Astrocyte (in vitro differentiated cells and primary cell): ENCODE measurements at regions not wholly inside any gene's neighbourhood (a gene's known extent, or its start where the extent isn't known, plus 50 kb on each side); places are given as distances from the start of the nearest gene placed in this dataset.
"Not testable (repeated sequence)": the region's sequence is repeated elsewhere in the genome, so short reads cannot be mapped to it uniquely, and the experiment has no call there.

ENCODE experiments used
- DNase-seq: peaks from one replicate; pipeline ENCODE4 v3.0.0-alpha.2; 2010; ENCODE audit warnings: low read depth
- FAIRE-seq: peaks from 2 replicates; lab custom pipeline; 2011; peaks lifted over from hg19 to GRCh38; lab: Jason Lieb, UNC
- H2AFZ ChIP-seq: 2 replicates; pipeline ENCODE4 v1.6.0; 2012; ENCODE audit warnings: low read depth, low read length, inconsistent platforms
- H3K27ac ChIP-seq: 2 replicates; pipeline ENCODE4 v1.5.1; 2011; ENCODE audit warnings: low read depth, low read length, inconsistent platforms
- H3K27me3 ChIP-seq: 2 replicates; pipeline ENCODE4 v1.6.0; 2011; ENCODE audit warnings: low read length, inconsistent platforms; ENCODE audit not compliant: insufficient read depth
- H3K36me3 ChIP-seq: 2 replicates; pipeline ENCODE4 v1.5.1; 2011; ENCODE audit warnings: low read length, inconsistent platforms; ENCODE audit not compliant: insufficient read depth
- H3K4me1 ChIP-seq: 2 replicates; pipeline ENCODE4 v1.5.1; 2011; ENCODE audit warnings: low read length, inconsistent platforms; ENCODE audit not compliant: insufficient read depth
- H3K4me2 ChIP-seq: 2 replicates; pipeline ENCODE4 v1.6.0; 2012; ENCODE audit warnings: low read length, inconsistent platforms
- H3K4me3 ChIP-seq: 2 replicates; pipeline ENCODE4 v1.5.1; 2011; ENCODE audit warnings: low read depth, mild to moderate bottlenecking, low read length, inconsistent platforms; ENCODE audit not compliant: insufficient read depth
- H3K79me2 ChIP-seq: 2 replicates; pipeline ENCODE4 v1.6.0; 2012; ENCODE audit warnings: mild to moderate bottlenecking, low read length, inconsistent platforms; ENCODE audit not compliant: insufficient read depth
- H3K9ac ChIP-seq: 2 replicates; pipeline ENCODE4 v1.6.0; 2012; ENCODE audit warnings: mild to moderate bottlenecking, low read length, inconsistent platforms
- H3K9me3 ChIP-seq: 2 replicates; pipeline ENCODE4 v1.5.1; 2012; ENCODE audit warnings: low read depth, mild to moderate bottlenecking, low read length, inconsistent platforms; ENCODE audit not compliant: insufficient read depth
- H4K20me1 ChIP-seq: 2 replicates; pipeline ENCODE4 v1.6.0; 2012; ENCODE audit warnings: low read length, inconsistent platforms; ENCODE audit not compliant: insufficient read depth
- H3K27ac Mint-ChIP-seq: one replicate; pipeline ENCODE4 v1.8.0; 2021; ENCODE audit warnings: mild to moderate bottlenecking, mixed read lengths; ENCODE audit not compliant: unreplicated experiment
- H3K27me3 Mint-ChIP-seq: one replicate; pipeline ENCODE4 v1.8.0; 2021; ENCODE audit warnings: low read depth, mixed read lengths; ENCODE audit not compliant: unreplicated experiment
- H3K36me3 Mint-ChIP-seq: one replicate; pipeline ENCODE4 v1.8.0; 2021; ENCODE audit warnings: low read depth, mixed read lengths; ENCODE audit not compliant: unreplicated experiment
- H3K4me1 Mint-ChIP-seq: one replicate; pipeline ENCODE4 v1.8.0; 2021; ENCODE audit warnings: low read depth, mixed read lengths; ENCODE audit not compliant: unreplicated experiment
- H3K4me3 Mint-ChIP-seq: one replicate; pipeline ENCODE4 v1.8.0; 2021; ENCODE audit warnings: mild to moderate bottlenecking, moderate library complexity, mixed read lengths; ENCODE audit not compliant: unreplicated experiment
- H3K9me3 Mint-ChIP-seq: one replicate; pipeline ENCODE4 v1.8.0; 2021; ENCODE audit warnings: mild to moderate bottlenecking, mixed read lengths; ENCODE audit not compliant: unreplicated experiment
- CTCF ChIP-seq: IDR thresholded peaks from 2 replicates; pipeline ENCODE4 v1.5.1; 2011; ENCODE audit warnings: low read depth, mild to moderate bottlenecking, inconsistent platforms, low read length, moderate library complexity; ENCODE audit not compliant: insufficient read depth
- EZH2 ChIP-seq: IDR thresholded peaks from 2 replicates; pipeline ENCODE4 v1.6.1; 2012; ENCODE audit warnings: mild to moderate bottlenecking, low read length, inconsistent platforms; ENCODE audit not compliant: insufficient read depth

- Histone ChIP-seq H2AFZ (no peak overlapping the region), H3K27ac (no peak overlapping the region), H3K9me3 (peaks cover 5% of the 10 kb centered on the region), H4K20me1 (no peaks in the 10 kb centered on the region), H3K9ac (no peak overlapping the region), H3K36me3 (no peaks in the 10 kb centered on the region), H3K79me2 (no peaks in the 10 kb centered on the region), H3K27me3 (no peaks in the 10 kb centered on the region), H3K4me2 (no peak overlapping the region), H3K4me1 (no peaks in the 10 kb centered on the region), H3K4me3 (no peak overlapping the region)
- no peak overlapping the region for H3K4me3 Mint-ChIP-seq
- DNase-seq (no peak), FAIRE-seq (no peak)
- H3K9me3 Mint-ChIP-seq = peaks cover 12% of the 10 kb centered on the region
- no peaks in the 10 kb centered on the region for H3K4me1 Mint-ChIP-seq
- H3K27ac Mint-ChIP-seq = no peak overlapping the region
- H3K27me3 Mint-ChIP-seq = peaks cover 2% of the 10 kb centered on the region
- H3K36me3 Mint-ChIP-seq = peaks cover 6% of the 10 kb centered on the region
- no peak for TF ChIP-seq EZH2
- no peak for TF ChIP-seq CTCF
These were observed 57.2 kb upstream of the SH3RF1 start for GRCh38 chr4:169327951-169328350.

GRCh38 chr4:169323925-169324324, 53.2 kb upstream of the SH3RF1 start:
- not testable (repeated sequence) for FAIRE-seq

GRCh38 chr4:169322833-169323232, 52.1 kb upstream of the SH3RF1 start:
- H3K27ac ChIP-seq, H4K20me1 ChIP-seq, H3K79me2 ChIP-seq, H3K9me3 ChIP-seq, H3K27me3 Mint-ChIP-seq, H3K4me3 ChIP-seq, H3K4me1 Mint-ChIP-seq, DNase-seq, H3K4me1 ChIP-seq, H3K4me2 ChIP-seq, H3K36me3 Mint-ChIP-seq, H3K27ac Mint-ChIP-seq, H2AFZ ChIP-seq, FAIRE-seq, H3K4me3 Mint-ChIP-seq, H3K27me3 ChIP-seq, H3K36me3 ChIP-seq, H3K9ac ChIP-seq: not testable (repeated sequence)
- peaks cover 11% of the 10 kb centered on the region for H3K9me3 Mint-ChIP-seq

More at GRCh38 chr4:169323925-169324324, 53.2 kb upstream of the SH3RF1 start:
- not testable (repeated sequence) for H3K79me2 ChIP-seq, H3K36me3 Mint-ChIP-seq, H3K4me1 ChIP-seq, H3K9me3 ChIP-seq, H3K27me3 Mint-ChIP-seq, H3K4me3 Mint-ChIP-seq, H2AFZ ChIP-seq, H3K4me3 ChIP-seq, H3K27me3 ChIP-seq, H3K4me1 Mint-ChIP-seq, H4K20me1 ChIP-seq, DNase-seq, H3K9ac ChIP-seq, H3K4me2 ChIP-seq, H3K27ac Mint-ChIP-seq, H3K27ac ChIP-seq, H3K36me3 ChIP-seq
- peaks cover 11% of the 10 kb centered on the region for H3K9me3 Mint-ChIP-seq
